HT1080 (cell line): ENCODE measurements at regions not wholly inside any gene's neighbourhood (a gene's known extent, or its start where the extent isn't known, plus 50 kb on each side); places are given as distances from the start of the nearest gene placed in this dataset.
"Not testable (repeated sequence)": the region's sequence is repeated elsewhere in the genome, so short reads cannot be mapped to it uniquely, and the experiment has no call there.

ENCODE experiments used
- DNase-seq: peaks from one replicate; pipeline ENCODE4 v3.0.0-alpha.2; 2015; ENCODE audit warnings: low read depth

DNA sequence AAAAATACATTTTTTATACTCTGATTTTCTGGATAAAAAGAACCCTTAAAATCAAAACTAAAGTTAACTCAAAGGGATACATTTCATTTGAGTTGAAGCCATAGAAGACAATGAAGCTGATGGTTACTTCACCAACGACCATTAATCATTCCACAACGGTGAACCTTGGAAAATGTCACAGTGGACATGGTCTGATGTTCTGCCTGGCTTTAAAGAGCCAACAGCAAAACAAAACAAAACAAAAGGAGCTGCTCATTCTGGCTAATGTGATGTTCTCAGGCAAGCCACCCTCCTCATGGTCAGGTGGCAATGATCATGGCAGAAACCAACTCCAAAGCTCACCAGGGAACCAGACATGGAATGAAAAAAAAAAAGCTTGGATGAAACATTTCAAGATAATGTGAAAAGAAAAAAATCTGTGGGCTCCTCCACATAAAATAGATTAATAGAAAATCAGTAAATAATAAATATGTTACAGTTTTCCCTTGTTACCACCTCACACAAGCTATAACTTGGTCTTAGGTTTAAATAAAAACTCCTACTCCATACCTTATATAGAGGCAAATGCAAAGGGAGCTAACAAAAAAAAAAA, 90.1 kb upstream of the SERTAD2 start:
- no peak for DNase-seq

- no peak for DNase-seq
Measured at GRCh38 chr2:64745562-64745961, 91.8 kb upstream of the SERTAD2 start.

GRCh38 chr2:64747690-64748091, 94.0 kb upstream of the SERTAD2 start:
- not testable (repeated sequence) for DNase-seq

DNA sequence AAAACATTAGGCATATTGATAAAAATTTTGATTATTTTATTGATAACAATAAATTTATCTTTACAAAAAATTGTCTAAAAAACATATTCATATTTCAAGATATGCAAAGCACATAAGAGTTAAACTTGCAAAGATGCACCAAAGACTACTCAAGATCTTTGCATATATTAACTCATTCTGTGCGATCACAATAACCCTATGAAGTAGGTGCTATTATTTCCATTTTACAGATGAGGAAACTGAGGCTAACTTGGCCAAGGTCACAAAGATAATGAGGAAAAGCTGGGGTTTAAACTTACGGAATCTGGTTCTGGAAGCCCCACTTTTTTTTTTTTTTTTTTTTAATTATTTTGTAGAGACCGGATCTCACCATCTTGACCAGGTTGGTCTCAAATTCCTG, 94.4 kb upstream of the SERTAD2 start:
- DNase-seq, result no peak

- no peak for DNase-seq
Measured at GRCh38 chr2:64748561-64748960, 94.8 kb upstream of the SERTAD2 start.

GRCh38 chr2:64749446-64749845, 95.7 kb upstream of the SERTAD2 start:
- no peak for DNase-seq

DNA sequence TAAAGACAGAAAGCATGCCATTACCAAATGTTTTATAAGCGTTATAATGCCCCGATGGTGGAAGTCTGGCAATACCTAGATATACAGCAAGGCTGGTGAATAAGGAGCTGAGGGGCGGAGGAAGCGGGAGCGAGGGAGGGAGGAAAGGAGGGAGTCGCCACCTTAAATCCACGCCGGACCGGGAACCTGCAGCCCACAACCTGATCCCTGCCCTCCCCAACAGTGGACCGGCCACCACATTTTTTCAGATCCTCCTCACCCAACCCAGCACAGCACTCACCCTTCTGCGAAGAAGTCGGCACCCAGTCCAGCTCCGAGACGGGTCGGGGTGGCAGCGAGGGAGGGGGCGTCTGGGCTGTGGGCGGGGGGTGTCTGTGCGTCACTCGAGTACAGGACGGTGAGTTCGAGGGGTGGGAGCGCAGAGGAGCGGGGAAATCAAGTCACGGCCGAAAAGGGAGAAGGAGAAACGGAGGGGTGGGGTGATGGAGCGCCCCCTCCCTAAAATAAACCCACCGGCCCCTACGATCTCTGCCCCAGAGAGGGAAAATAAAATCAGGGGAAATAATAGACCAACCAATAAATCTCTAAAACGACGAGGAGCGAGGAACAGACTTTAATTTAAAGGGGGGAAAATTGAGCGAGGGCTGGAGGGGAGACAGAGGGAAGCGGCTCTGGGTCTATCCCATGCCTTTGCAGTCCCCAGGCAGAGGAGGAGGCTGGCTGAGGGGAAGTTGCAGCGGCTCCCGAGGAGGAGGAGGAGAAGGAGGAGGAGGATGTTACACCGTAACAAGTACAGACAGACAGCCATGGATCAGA, 96.5 kb upstream of the SERTAD2 start:
- peak; percentile 43 for DNase-seq

- DNase-seq, result peak; percentile 100
Measured at GRCh38 chr2:64750817-64751285, 97.1 kb upstream of the SERTAD2 start.

GRCh38 chr2:64751286-64752260, 97.9 kb upstream of the SERTAD2 start:
- DNase-seq, result peak; percentile 50

GRCh38 chr2:64753399-64753798, 99.7 kb upstream of the SERTAD2 start:
- no peak for DNase-seq

DNA sequence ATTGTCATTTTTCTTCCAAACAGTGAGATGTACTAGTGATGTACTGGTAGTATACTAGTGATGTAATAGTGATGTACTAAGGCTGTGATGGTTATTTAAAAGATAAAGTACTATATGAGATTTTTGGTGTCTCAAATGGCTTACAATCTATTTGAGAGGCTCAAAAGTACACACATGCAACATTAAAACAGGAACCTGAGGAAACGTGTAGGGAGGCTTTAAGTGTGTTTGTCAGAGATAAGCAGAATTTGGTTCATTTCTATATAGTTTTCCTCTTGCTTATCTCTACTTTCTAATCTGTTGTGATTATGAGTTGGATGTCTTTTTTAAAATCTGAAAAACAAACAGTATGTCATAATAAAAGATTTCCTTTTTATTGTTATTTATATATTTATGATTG, 100.9 kb upstream of the SERTAD2 start:
- no peak for DNase-seq

DNA sequence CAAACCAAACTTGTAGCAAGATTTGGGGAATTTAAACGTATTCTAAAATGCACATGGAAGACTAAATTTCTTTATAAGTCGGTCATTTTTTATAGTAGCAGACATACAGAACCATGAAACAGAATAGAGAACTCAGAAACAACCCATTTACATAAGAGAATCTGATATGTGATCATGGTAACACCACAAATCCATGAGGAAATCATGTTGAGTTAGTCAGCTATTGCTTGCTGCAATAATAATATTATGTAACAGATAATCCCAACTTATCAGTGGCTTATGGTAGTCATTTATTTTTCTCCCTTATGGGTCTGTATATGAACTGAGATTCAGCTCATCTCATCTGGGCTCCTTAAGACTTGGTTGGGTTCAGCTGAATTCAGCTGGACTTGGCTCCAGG, 103.4 kb upstream of the SERTAD2 start:
- DNase-seq, result no peak

DNA sequence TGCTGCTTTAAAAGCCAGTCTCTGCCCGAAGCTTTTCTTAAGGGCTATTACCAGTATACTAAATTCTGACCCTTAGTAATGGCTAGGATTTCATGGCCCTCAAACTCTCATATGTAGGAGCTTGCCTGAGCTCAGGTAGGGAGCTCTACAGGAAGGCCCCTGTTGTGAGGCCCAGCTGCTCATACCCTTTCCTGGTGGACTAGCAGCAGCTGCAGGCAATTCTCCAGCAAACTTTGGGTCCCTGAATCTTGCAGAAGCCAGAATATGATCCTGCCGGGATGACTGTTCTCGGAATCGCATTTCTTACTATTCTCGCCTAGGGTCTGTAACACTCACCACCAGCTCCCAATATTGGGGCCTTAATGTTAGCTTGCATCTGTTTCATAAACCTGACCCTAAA, 106.4 kb upstream of the SERTAD2 start:
- no peak for DNase-seq

- no peak for DNase-seq
Measured at GRCh38 chr2:64762301-64762997, 108.7 kb upstream of the SERTAD2 start.

DNA sequence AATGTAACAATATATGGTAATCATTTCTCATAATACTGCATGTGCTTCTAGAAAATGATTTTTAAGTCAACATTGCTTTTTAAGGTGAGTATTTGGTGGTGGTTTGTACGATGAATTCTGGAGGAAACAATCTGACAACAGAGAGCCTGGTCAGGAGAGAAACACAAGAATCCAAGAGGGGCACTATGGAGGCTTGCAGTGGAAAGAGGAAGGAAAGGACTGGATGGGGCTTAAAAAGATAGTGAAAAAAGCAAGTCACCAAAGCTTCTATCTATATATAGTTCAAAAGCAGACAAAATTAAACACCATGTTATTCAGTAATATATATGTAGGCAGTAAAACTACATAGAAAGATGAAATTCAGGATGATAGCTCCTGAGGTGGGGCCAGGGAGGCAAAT, 109.4 kb upstream of the SERTAD2 start:
- no peak for DNase-seq

DNA sequence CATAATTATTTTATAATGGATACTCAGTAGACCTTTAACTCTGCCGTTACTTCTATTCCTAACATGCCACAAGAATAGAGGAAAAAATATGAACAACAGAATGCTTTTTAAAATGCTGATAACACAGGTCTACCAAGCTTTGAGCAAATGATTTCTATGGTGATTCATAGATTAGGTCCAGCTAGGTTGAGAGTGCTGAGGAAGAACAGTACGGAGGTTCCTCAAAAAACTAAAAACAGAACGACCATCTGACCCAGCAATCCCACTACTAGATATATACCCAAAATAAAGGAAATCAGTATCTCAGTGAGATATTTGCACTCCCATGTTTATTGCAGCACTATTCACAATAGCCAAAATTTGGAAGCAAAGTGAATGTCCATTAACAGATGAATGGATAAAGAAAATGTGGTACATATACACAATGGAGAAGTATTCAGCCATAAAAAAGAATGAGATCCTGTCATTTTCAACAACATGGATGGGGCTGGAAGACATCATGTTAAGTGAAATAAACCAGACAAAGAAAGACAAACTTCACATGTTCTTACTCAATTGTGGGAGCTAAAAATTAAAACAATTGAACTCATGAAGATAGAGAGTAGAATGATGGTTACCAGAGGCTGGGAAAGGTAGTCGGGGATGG, 111.6 kb upstream of the SERTAD2 start:
- DNase-seq, result no peak

GRCh38 chr2:64766841-64767669, 113.3 kb upstream of the SERTAD2 start:
- DNase-seq, result peak; percentile 22

- peak; percentile 93 for DNase-seq
Measured at GRCh38 chr2:64767670-64768468, 114.2 kb upstream of the SERTAD2 start.

GRCh38 chr2:64768491-64769005, 114.8 kb upstream of the SERTAD2 start:
- DNase-seq, result no peak
